GM12891 (cell line): ENCODE measurements at regions not wholly inside any gene's neighbourhood (a gene's known extent, or its start where the extent isn't known, plus 50 kb on each side); places are given as distances from the start of the nearest gene placed in this dataset.
A peak's percentile ranks its signal among the peaks of the same experiment; 100 is the strongest.

ENCODE experiments used
- DNase-seq: peaks from one replicate; pipeline ENCODE4 v3.0.0; 2011; ENCODE audit warnings: low spot score; ENCODE audit not compliant: insufficient read length
- FAIRE-seq: peaks from 2 replicates; lab custom pipeline; 2011; peaks lifted over from hg19 to GRCh38; lab: Jason Lieb, UNC
- PAX5 ChIP-seq: IDR thresholded peaks from 2 replicates; pipeline ENCODE4 v1.6.1; 2011; ENCODE audit warnings: low read length, moderate library complexity, mild to moderate bottlenecking; ENCODE audit not compliant: insufficient read depth, severe bottlenecking
- POLR2A ChIP-seq: IDR thresholded peaks from 2 replicates; pipeline ENCODE4 v1.6.1; 2011; ENCODE audit warnings: low read depth, low read length, control low read depth
- POLR2AphosphoS5 ChIP-seq: IDR thresholded peaks from 2 replicates; pipeline ENCODE4 v1.6.1; 2011; ENCODE audit warnings: low read depth, low read length, control low read depth
- POU2F2 ChIP-seq: IDR thresholded peaks from 2 replicates; pipeline ENCODE4 v1.6.1; 2011; ENCODE audit warnings: low read depth, mild to moderate bottlenecking, control low read depth, low read length, moderate library complexity
- SPI1 ChIP-seq: IDR thresholded peaks from 2 replicates; pipeline ENCODE4 v1.6.1; 2011; ENCODE audit warnings: low read depth, low read length, control low read depth
- TAF1 ChIP-seq: IDR thresholded peaks from 2 replicates; pipeline ENCODE4 v1.6.1; 2011; ENCODE audit warnings: low read depth, low read length, control low read depth

GRCh38 chr1:79785964-79786363, 779.4 kb upstream of the ADGRL4 start:
- no peak for TF ChIP-seq SPI1
- TF ChIP-seq PAX5: no peak
- no peak for TF ChIP-seq TAF1
- TF ChIP-seq POLR2A: no peak
- TF ChIP-seq POLR2AphosphoS5: no peak
- no peak for TF ChIP-seq POU2F2
- no peak for FAIRE-seq

GRCh38 chr1:79785561-79785960, 779.0 kb upstream of the ADGRL4 start:
- FAIRE-seq (no peak), DNase-seq (no peak)
- no peak for TF ChIP-seq SPI1
- no peak for TF ChIP-seq TAF1
- TF ChIP-seq POU2F2: no peak
- TF ChIP-seq POLR2AphosphoS5: no peak
- no peak for TF ChIP-seq PAX5
- no peak for TF ChIP-seq POLR2A

More at GRCh38 chr1:79785964-79786363, 779.4 kb upstream of the ADGRL4 start:
- no peak for DNase-seq

- DNase-seq (no peak), FAIRE-seq (no peak)
- TF ChIP-seq PAX5 (no peak), POLR2AphosphoS5 (no peak), TAF1 (no peak), SPI1 (no peak), POU2F2 (no peak), POLR2A (no peak)
Measured at GRCh38 chr1:79781261-79781660, 774.7 kb upstream of the ADGRL4 start.

- DNase-seq: peak; percentile 8
- no peak for TF ChIP-seq POLR2AphosphoS5
- peak; percentile 98 for TF ChIP-seq SPI1
- FAIRE-seq: peak; percentile 91
Measured at GRCh38 chr1:79777481-79778219, 771.1 kb upstream of the ADGRL4 start.

GRCh38 chr1:79775402-79775801, 768.9 kb upstream of the ADGRL4 start:
- no peak for DNase-seq
- FAIRE-seq: no peak
- TF ChIP-seq POU2F2 (no peak), POLR2AphosphoS5 (no peak), TAF1 (no peak), PAX5 (no peak), SPI1 (no peak), POLR2A (no peak)

GRCh38 chr1:79773385-79773784, 766.9 kb upstream of the ADGRL4 start:
- FAIRE-seq: no peak

GRCh38 chr1:79762461-79762860, 755.9 kb upstream of the ADGRL4 start:
- no peak for FAIRE-seq
- no peak for DNase-seq
- no peak for TF ChIP-seq PAX5
- TF ChIP-seq SPI1: no peak
- TF ChIP-seq TAF1: no peak
- TF ChIP-seq POLR2AphosphoS5: no peak
- no peak for TF ChIP-seq POLR2A
- TF ChIP-seq POU2F2: no peak

More at GRCh38 chr1:79773385-79773784, 766.9 kb upstream of the ADGRL4 start:
- no peak for DNase-seq
- TF ChIP-seq POLR2AphosphoS5 (no peak), POLR2A (no peak)

- no peak for DNase-seq
- FAIRE-seq: no peak
- TF ChIP-seq TAF1 (no peak), PAX5 (no peak), POLR2A (no peak), SPI1 (no peak), POLR2AphosphoS5 (no peak), POU2F2 (no peak)
Measured at GRCh38 chr1:79760531-79760930, 754.0 kb upstream of the ADGRL4 start.

GRCh38 chr1:79749607-79750006, 743.1 kb upstream of the ADGRL4 start:
- FAIRE-seq (no peak), DNase-seq (no peak)
- TF ChIP-seq SPI1: no peak
- no peak for TF ChIP-seq TAF1
- TF ChIP-seq POLR2AphosphoS5: no peak
- no peak for TF ChIP-seq POU2F2
- no peak for TF ChIP-seq POLR2A
- no peak for TF ChIP-seq PAX5

- FAIRE-seq (no peak), DNase-seq (no peak)
- TF ChIP-seq PAX5: no peak
- TF ChIP-seq TAF1: no peak
- no peak for TF ChIP-seq POU2F2
- TF ChIP-seq POLR2A: no peak
- no peak for TF ChIP-seq POLR2AphosphoS5
- no peak for TF ChIP-seq SPI1
Measured at GRCh38 chr1:79745929-79746328, 739.4 kb upstream of the ADGRL4 start.
